ENCODE measurements at regions not wholly inside any gene's neighbourhood (a gene's known extent, or its start where the extent isn't known, plus 50 kb on each side); places are given as distances from the start of the nearest gene placed in this dataset.

- TF ChIP-seq, protein P1, sequence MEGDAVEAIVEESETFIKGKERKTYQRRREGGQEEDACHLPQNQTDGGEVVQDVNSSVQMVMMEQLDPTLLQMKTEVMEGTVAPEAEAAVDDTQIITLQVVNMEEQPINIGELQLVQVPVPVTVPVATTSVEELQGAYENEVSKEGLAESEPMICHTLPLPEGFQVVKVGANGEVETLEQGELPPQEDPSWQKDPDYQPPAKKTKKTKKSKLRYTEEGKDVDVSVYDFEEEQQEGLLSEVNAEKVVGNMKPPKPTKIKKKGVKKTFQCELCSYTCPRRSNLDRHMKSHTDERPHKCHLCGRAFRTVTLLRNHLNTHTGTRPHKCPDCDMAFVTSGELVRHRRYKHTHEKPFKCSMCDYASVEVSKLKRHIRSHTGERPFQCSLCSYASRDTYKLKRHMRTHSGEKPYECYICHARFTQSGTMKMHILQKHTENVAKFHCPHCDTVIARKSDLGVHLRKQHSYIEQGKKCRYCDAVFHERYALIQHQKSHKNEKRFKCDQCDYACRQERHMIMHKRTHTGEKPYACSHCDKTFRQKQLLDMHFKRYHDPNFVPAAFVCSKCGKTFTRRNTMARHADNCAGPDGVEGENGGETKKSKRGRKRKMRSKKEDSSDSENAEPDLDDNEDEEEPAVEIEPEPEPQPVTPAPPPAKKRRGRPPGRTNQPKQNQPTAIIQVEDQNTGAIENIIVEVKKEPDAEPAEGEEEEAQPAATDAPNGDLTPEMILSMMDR (IDR thresholded peaks at IDR 0.05): no peak
- TF ChIP-seq POLR2A (IDR thresholded peaks at IDR 0.05): no peak
Observed at GRCh38 chr5:1944408-1944807, 61.7 kb upstream of the IRX4 start.
